ENCODE measurements at regions not wholly inside any gene's neighbourhood (a gene's known extent, or its start where the extent isn't known, plus 50 kb on each side); places are given as distances from the start of the nearest gene placed in this dataset.

GRCh38 chr1:34701326-34702060, 53.4 kb upstream of the GJB5 start:
- DNase-seq (ENCODE audit: low read depth) = no peak

Measured in activated gamma-delta T cell treated with anti-CD3 and anti-CD28 coated beads, Interleukin-2, amount 50 U/mL, for 16 hours (primary cell).